Medulla oblongata (tissue), 1 donor: ENCODE measurements at regions not wholly inside any gene's neighbourhood (a gene's known extent, or its start where the extent isn't known, plus 50 kb on each side); places are given as distances from the start of the nearest gene placed in this dataset.

Source experiments
- DNase-seq: peaks from one replicate; pipeline ENCODE4 v3.0.0-alpha.2; 2015; ENCODE audit errors: extremely low spot score

- no peak for DNase-seq
These were observed 90.8 kb downstream of the DACT2 start for GRCh38 chr6:168228676-168229367.

GRCh38 chr6:168227840-168228239, 91.7 kb downstream of the DACT2 start:
- DNase-seq: no peak

GRCh38 chr6:168226902-168227318, 92.7 kb downstream of the DACT2 start:
- DNase-seq: no peak

GRCh38 chr6:168226061-168226752, 93.4 kb downstream of the DACT2 start:
- peak; percentile 61 for DNase-seq

DNA sequence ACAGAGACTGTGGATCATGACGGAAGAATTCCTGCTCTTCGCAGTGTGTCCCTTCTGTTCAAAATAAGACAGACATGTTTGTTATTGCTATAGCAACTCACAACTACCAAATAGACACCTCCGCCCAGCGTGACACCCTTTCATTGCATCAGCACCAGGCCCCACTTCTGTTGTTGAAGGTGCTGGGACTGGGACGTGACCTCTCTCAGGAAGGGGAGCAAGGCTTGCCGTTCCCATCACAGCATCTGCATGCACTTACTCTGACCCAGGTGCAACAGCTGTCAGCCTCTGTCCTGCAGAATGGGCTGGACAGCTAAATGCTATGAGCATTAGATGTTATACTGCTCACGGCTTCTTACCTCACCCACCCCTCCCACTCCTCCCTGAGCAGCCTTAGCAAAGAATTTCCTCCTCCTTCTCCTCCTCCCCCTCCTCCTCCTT, 94.1 kb downstream of the DACT2 start:
- DNase-seq: no peak

DNA sequence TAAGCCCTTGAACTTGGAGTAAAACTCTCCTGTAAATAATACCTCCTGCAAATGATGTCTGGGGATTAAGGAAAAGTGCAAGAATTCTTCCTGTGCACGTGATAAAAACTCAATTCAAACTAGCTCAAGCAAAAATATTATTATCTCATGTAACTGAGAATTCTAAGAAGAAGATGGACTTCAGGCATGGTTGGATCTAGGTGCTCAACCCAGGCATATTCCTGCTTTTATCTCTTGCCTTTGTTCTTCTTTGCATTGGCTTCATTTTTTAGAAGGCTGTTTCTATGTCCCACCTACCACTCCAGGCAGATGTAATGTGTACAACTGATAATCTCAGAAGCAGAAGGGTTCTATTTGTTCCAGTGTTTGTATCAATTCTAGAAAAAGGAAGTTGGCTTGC, 95.8 kb downstream of the DACT2 start:
- no peak for DNase-seq

DNA sequence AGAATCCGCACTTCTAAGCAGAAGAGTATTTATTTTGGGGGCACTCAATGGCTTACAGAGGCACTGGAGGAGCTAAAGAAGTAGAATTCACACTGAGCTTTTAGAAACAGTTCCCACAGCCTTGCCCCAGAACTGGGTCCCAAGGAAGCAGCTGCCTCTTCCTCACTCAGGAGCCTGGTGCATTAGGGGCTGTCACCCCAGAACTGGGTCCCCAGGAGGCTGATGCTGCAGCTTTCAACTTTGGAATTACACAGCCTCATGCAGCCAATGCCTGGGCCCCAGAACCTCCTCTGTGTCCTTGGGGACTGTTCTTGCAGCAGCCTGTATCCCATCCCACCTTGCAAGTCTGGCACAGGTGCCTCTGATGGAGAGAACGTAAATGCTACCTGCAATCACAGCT, 96.4 kb downstream of the DACT2 start:
- no peak for DNase-seq

GRCh38 chr6:168222115-168223043, 97.2 kb downstream of the DACT2 start:
- no peak for DNase-seq

DNA sequence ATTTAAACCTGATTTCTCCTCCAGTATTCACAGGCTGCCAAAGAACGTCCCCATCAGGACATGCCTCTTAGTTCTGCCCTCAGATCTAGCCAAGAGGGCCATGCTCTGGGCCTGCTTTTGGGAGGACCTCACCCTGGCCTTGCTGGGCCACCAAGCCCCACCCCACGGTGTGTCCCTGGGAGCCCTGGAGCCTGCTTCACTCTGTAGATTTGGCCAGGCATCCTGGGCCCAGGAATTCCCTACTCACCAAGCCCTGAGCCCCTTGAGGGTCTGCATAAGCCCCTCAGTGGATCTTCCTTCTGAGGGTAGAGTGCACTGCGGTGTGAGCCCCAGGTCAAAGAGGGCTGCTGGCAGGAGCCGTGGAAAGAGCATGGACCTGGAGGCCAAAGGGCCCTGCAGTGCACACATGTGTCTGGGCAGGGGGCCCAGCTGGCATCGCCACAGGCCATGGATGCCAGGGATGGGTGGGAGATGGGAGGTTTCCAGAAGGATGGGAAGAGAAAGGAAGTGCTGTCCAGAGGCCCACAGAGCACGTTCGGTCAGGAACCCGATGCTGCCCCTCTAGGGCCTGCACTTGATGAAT, 98.0 kb downstream of the DACT2 start:
- no peak for DNase-seq

DNA sequence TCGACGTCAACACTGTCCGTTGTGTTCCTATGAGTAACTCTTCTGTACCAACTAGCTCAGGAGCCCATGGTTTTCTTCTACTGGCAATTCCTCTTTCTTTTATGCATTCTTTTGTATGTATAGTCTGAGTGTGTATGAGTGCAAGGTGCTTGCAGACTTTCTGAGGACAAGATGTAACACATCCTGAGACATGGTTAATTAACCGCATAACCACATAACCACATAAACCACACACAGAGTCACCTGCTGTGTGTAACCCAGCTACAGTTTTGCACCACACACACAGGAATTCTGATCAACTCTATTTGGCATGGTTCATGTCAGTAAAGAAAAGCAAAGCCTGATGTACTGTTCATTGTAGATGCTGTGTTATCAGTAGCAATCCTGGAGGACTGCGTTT, 98.6 kb downstream of the DACT2 start:
- DNase-seq: no peak

DNA sequence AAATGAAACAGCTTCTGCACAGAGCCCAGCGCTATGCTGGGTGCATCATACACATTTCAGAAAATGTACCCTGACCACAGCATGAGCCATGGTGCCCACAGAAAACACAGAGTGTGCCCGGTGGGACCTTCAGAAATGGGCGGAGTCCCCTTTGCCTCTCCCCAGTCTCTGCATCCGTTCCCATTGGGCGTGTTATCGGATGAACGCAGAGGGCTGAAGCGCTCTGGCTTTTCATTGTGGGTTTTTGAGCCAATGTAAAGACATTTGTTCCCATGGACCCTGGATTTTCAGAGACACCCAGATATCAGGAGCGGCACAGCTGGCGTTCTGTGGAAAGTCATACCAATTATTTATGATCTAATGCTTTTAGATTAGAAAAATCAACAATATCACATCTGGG, 99.8 kb downstream of the DACT2 start:
- no peak for DNase-seq

DNA sequence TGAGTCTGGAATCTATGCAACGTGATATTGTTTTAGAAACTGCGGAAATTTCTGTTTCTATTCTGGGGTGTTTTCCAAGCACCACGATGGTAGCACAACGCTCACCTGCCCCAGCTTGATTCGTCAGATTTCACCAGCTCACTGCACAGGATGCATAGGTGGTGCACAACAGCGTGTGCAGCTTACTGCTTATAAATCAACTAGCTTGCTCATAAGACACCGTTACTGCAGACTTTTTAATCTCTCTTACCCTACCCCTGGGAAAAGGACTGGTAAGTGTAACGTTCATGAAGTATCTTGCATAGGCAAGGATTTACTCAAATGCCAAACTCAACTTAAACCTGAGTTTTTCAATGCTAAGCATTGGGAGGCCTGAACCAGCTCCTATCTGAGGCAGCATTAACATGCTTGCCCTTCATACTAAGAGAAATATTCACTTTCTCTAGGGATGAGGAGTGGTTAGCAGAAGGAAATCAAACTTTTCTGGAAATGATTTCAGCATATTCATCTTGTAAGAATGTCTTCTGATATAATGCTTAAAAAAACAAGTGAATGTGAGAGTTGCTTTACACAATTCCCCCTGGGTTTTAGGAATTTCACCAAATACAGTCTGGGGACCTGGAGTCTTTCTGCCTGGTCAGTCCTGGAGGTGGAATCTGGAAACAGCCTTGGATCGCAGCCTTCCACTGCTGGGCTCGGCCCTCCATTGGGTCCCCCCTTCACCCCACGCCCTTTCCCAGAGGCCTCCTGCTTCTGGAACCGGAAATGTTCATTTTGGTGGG, 100.6 kb downstream of the DACT2 start:
- DNase-seq: no peak

DNA sequence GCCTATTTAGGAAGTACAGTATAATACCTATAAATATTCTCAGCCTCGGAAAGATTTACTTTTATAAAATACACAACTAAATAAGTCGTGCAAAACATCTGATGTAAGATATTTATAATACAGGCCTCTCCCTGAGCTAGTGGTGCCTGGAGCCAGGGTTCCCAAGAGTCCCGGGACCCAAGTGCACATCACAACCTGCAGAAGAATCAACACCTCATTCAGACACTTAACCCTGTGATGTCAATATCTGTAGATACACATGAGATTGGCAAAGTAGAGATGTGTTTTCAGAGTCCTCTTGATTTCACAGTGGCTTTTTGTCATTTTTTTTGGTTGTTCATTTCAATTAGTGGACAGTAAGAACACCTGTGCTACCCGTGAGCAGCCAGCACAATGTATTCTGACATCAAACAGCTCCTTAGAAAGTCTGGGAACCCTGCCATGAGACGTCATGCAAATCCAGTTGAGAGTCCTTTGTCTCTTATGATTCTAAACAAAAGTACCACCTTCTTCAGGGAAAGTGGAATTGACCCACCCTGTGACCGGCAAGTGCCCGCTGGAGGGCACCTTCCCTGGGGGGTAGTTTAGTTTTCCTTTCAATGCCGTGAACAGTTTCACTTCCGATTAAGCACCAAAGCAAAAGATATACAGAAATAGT, 101.6 kb downstream of the DACT2 start:
- no peak for DNase-seq

- no peak for DNase-seq
These were observed 102.2 kb downstream of the DACT2 start for GRCh38 chr6:168217216-168217879.

DNA sequence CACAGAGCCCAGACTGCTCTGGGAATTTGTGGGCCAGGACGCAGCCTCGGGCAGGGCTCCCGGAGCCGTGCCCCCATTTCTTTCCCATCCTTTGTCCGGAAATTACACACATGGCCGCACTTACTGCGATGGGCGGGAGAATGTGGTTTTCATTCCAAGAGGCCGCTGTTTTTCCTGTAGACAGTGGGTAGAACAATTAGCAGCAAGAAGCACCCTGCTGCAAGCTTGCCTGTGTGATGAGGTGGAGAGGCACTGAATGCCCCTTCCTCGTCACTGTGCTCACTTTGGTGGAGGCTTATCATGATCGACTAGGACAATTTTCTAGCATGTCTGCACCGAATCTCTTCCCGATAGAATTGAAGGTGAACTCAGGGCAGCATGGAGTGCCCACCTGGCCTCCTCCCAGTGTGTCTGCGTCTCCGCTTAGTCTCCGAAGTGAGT, 102.8 kb downstream of the DACT2 start:
- peak; percentile 58 for DNase-seq

- DNase-seq: no peak
These were observed 103.5 kb downstream of the DACT2 start for GRCh38 chr6:168216117-168216516.

GRCh38 chr6:168215121-168215808, 104.3 kb downstream of the DACT2 start:
- no peak for DNase-seq

GRCh38 chr6:168214586-168215104, 104.9 kb downstream of the DACT2 start:
- no peak for DNase-seq

GRCh38 chr6:168213121-168213524, 106.5 kb downstream of the DACT2 start:
- DNase-seq: no peak
